C1 segment of cervical spinal cord (tissue), 14 donors: ENCODE measurements at regions not wholly inside any gene's neighbourhood (a gene's known extent, or its start where the extent isn't known, plus 50 kb on each side); places are given as distances from the start of the nearest gene placed in this dataset.
"Not testable (repeated sequence)": the region's sequence is repeated elsewhere in the genome, so short reads cannot be mapped to it uniquely, and the experiment has no call there.

Source experiments
- DNase-seq, 14 donors: peaks; one replicate each; lab custom pipeline; 2025; lab: John Stamatoyannopoulos, UW

GRCh38 chr6:121020656-121021055 is 313.6 kb downstream of the TBC1D32 start:
- no peak for DNase-seq

GRCh38 chr6:121008553-121008952 is 325.7 kb downstream of the TBC1D32 start:
- DNase-seq, result no peak

GRCh38 chr6:121006024-121006423 is 328.3 kb downstream of the TBC1D32 start:
- DNase-seq, result no peak

- no peak for DNase-seq
Measured at GRCh38 chr6:121000381-121000780, 333.9 kb downstream of the TBC1D32 start.

- DNase-seq, result no peak
Measured at GRCh38 chr6:120996340-120996739, 337.9 kb downstream of the TBC1D32 start.

- no peak for DNase-seq
Measured at GRCh38 chr6:120994573-120994967, 339.7 kb downstream of the TBC1D32 start.

GRCh38 chr6:120993929-120994572 is 340.2 kb downstream of the TBC1D32 start:
- DNase-seq, result no peak

- DNase-seq, result no peak
Measured at GRCh38 chr6:120992257-120992656, 342.0 kb downstream of the TBC1D32 start.

GRCh38 chr6:120990866-120991265 is 343.4 kb downstream of the TBC1D32 start:
- DNase-seq, result no peak

- DNase-seq, result no peak
Measured at GRCh38 chr6:120981835-120982234, 352.4 kb downstream of the TBC1D32 start.

- no peak for DNase-seq
Measured at GRCh38 chr6:120966321-120966720, 368.0 kb downstream of the TBC1D32 start.

GRCh38 chr6:120965814-120966213 is 368.5 kb downstream of the TBC1D32 start:
- no peak for DNase-seq

GRCh38 chr6:120960761-120961160 is 373.5 kb downstream of the TBC1D32 start:
- no peak for DNase-seq

GRCh38 chr6:120954111-120954510 is 380.2 kb downstream of the TBC1D32 start:
- no peak for DNase-seq

- DNase-seq, result no peak
Measured at GRCh38 chr6:120951258-120951657, 383.0 kb downstream of the TBC1D32 start.

GRCh38 chr6:120947111-120947510 is 387.2 kb downstream of the TBC1D32 start:
- no peak for DNase-seq

- DNase-seq, result no peak
Measured at GRCh38 chr6:120945905-120946594, 388.2 kb downstream of the TBC1D32 start.

- no peak for DNase-seq
Measured at GRCh38 chr6:120938876-120939472, 395.3 kb downstream of the TBC1D32 start.

- DNase-seq, result no peak
Measured at GRCh38 chr6:120938164-120938875, 396.0 kb downstream of the TBC1D32 start.

GRCh38 chr6:120935908-120936307 is 398.4 kb downstream of the TBC1D32 start:
- DNase-seq, result no peak

GRCh38 chr6:120935016-120935415 is 399.3 kb downstream of the TBC1D32 start:
- no peak for DNase-seq

GRCh38 chr6:120931520-120932180 is 402.6 kb downstream of the TBC1D32 start:
- not testable (repeated sequence) for DNase-seq
